IPS-NIHi7 (cell line): ENCODE measurements at regions not wholly inside any gene's neighbourhood (a gene's known extent, or its start where the extent isn't known, plus 50 kb on each side); places are given as distances from the start of the nearest gene placed in this dataset.

ENCODE experiments used
- DNase-seq: peaks from one replicate; pipeline ENCODE4 v3.0.0; 2012; ENCODE audit warnings: mixed read lengths; ENCODE audit errors: extremely low spot score

DNA sequence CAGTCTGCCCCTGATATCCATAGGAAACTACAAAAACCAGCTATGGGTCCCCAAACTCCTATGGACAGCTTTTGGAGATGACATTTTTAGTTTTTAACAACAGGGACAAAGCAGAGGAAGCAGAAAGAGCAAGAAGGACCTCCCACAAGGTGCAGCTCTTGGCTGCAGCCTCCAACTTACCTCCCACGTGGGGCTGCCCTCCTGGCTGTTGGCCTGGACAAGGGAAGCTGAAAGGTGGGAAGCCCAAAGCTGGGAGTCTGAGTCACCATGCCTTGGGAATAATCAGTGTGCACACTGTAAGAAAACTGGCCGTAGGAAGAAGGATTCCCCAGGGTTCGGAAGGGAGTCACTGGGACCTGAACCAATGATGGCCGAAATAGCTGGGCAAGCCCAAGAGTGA is 51.8 kb upstream of the PAX1 start:
- no peak for DNase-seq

GRCh38 chr20:21643417-21643816 is 62.0 kb upstream of the PAX1 start:
- DNase-seq = no peak

DNA sequence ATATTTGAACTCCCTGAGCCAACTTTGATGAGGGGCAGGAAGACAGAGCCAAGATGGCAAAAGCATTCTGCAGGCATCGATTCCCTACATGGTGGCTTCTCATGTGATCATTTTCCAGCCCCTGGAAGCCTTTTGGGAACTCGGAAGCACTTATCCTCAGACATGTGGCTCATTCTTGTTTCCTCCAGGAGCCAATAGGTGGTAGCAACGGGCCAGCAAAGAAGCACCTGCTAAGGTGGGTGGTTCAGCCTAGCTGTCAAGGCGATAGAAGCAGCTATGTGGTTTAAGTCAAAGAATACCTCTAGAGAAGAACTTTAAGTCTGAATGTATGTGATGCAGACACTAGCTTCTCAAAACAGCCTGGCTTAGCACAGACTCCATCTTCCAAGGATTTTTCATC is 64.9 kb upstream of the PAX1 start:
- peak; percentile 83 for DNase-seq

GRCh38 chr20:21633829-21634228 is 71.6 kb upstream of the PAX1 start:
- DNase-seq = no peak

DNA sequence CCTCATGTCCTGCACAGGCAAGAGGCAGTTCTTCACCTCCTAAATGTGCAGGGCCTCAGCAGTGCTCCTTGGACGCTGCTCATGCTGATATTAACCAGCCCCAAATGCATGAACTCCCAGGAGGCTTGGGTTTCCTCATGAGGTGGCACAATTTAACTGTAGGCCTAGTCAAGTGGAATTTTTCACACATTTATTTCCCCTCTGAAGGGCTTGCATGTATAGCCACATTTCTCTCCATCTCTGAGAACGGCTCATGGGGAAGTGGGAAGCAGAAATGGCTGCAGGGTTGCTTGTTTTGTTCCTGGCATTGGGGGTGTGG is 72.8 kb upstream of the PAX1 start:
- DNase-seq = no peak

DNA sequence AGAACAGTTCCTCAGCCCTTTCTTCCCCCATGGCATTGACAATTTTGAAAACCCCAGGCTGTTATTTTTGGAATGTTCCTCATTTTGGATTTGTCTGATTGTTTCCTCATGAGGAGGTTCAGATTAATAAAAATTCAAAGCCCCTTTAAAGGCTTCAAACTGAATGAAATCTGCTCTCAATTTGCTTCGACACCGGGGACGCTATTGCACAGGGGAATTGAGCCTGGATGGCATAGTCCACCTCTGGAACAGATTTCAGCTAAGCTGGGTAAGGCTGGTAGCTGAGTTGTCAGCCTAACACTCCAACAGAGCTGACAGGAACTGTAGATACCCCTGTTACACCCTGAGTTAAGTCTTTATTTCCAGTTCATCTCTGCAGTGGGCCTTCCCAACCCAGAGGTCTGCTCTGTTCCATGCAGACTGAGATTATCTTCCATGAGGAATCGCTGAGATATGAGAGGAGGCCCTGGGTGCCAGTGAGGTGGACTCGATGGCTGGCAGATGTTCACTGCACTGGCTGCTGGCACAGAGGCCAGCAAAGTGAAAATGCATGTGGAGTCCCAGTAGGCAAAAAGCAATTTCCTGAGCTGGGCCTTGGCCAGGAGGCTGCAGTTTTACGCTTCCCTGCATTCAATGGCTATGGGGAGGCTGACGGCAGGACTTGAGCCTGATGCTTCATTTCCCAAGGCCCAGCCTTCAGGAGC is 73.3 kb upstream of the PAX1 start:
- no peak for DNase-seq

- no peak for DNase-seq
Observed at GRCh38 chr20:21628800-21629199, 76.7 kb upstream of the PAX1 start.

DNA sequence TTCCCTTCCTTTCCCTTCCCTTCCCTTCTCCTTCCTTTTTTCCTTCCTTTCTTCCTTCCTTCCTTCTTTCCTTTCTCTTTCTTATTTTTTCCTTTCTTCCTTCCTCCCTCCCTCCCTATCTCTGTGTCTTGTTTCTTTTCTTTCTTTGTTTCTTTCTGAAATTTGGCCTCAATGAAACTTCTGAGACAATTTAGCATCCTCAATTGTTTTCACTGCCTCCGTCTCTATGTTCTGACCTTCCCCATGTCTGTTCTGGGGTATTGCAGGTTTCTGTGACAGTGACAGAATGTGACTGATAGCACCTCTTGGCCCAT is 81.7 kb upstream of the PAX1 start:
- DNase-seq = no peak

GRCh38 chr20:21623074-21623780 is 82.2 kb upstream of the PAX1 start:
- no peak for DNase-seq

DNA sequence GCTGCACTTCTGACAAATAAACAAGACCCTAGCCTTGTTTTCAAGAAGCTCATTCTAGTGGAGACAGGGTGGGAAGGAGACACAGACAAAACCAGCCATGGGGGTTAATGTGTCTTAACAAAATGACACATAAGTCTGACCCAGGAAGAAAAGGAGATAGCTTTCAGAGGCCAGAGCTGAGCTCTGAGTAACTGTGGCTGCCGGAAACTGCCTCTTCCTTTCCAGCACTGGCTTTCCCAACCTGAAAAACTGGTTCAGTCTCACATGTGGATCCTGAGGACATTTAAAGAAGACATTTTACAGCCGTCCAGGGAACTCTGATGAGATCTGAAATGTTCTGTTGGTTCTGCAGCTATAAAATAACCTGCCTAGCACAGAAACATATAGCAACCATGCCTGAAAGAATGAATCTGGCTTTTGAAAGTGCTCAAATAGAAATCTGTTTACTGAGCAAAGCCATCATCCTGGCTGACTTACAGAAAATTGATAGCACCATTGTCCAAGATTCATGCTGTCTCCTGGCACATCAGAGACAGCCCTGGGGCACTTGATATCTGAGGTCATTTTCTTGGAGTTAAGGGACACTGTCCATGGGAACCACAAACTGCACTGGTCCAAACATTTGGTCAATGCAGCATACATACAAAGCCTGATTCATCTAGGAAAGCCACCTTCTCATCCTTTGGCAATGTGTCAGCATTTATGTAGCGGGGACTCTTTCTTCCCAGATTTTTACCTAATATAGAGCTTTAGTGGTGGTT is 83.2 kb upstream of the PAX1 start:
- DNase-seq = no peak

DNA sequence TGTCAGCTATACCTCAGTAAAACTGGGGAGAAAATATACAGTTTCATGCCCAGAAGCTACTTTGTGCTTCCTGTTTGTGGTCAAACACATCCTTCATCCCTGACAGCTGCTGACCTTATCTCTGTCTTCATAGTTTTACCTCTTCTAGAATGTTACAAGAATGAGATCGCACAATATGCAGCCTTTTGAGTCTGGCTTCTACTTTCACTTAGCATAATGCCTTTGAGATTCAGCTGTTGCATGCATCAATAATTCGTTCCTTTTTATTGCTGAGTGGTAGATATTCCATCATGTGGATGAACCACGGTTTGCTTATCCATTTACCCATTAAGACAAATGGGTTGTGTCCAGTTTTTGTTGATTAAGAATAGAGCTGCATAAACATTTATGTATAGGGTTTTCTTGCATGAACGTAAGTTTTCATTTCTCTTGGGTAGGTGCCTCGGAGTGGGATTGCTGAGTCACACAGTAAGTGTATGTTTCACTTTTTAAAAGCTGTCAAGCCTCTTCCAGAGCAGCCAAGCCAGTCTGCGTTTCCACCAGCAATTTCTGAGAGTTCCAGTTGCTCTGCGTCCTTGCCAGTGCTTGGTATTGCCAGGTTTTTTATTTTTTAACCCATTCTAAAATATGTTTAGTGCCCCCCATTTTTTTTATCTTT is 86.6 kb upstream of the PAX1 start:
- no peak for DNase-seq

- peak; percentile 89 for DNase-seq
Observed at GRCh38 chr20:21615617-21616080, 89.8 kb upstream of the PAX1 start.

DNA sequence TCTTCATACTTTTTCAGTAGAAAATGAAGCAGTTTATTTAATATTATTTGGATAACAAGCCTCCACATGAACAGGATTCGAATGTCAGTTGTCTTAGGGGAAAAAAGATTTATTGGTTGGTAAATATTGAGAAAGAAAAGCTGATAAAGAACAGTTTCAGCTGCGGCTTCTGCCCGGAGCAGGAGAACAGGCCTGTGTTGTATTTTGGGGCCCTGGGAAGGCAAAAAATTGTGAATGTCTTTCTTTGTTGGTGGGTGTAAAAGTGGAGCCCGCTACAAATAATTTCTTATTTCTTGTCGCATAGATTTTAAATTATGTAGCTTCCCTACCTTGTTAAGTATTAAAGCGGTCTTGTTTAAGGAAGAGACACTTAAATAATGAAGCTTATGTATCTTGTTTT is 90.5 kb upstream of the PAX1 start:
- DNase-seq = no peak

GRCh38 chr20:21613512-21613911 is 92.0 kb upstream of the PAX1 start:
- no peak for DNase-seq

DNA sequence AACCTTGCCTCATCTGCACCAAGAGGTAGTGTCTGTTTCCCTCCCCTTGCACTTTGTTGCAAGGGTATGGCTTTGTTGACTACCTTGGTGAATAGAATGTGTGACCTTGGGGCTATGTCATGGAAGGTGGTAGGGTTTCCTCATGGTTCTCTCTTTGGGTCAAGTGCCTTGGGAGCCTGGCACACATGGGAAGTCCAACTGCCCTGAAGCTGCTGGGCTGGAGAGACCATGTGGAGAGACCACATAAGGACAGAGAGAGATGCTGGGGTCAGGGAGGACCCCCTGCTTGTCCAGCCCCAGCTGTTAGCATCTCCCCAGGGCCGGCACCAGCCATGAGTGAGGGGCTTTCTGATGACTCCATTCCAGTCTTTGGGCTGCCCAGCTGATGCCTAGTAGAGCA is 95.5 kb upstream of the PAX1 start:
- DNase-seq = no peak

- DNase-seq = no peak
Observed at GRCh38 chr20:21609221-21609620, 95.4 kb upstream of the NKX2-2 start.

GRCh38 chr20:21608777-21609176 is 94.9 kb upstream of the NKX2-2 start:
- no peak for DNase-seq

DNA sequence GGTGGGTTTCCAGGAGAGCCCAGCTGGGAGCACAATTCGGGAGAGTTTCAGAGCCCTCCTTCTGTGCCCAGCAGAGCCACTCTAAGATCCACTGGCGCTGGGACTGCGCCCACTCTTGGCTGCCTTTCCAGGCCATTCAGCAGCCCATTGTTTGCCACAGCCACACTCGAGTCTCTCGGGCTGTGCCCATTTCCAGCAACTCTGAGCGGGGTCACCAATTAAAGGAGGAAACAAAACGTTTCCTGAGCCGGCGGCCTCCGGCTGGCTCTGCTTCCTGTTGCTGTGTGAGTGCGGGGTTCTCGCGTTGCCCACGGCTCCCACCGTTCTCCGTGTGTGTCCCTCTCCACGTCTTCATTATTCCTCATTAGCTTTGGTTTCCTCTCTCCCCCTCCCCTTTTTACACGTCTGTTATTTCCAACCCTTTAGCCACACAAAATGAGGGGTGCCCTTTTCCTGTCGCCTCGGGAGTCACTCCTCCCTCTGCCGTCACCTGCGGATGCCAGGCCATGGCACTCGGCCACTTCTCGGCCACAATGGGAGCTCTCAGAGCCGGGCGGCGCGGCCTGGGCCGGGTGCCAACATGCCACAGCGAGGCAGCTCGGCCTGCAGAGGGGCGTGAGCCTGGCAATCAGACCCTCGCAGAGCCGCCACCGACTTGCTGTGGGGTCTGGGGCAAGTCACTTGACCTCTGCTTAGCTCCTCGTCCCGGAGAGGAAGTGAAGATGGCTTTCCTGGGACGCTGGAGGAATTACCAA is 94.3 kb upstream of the NKX2-2 start:
- no peak for DNase-seq

DNA sequence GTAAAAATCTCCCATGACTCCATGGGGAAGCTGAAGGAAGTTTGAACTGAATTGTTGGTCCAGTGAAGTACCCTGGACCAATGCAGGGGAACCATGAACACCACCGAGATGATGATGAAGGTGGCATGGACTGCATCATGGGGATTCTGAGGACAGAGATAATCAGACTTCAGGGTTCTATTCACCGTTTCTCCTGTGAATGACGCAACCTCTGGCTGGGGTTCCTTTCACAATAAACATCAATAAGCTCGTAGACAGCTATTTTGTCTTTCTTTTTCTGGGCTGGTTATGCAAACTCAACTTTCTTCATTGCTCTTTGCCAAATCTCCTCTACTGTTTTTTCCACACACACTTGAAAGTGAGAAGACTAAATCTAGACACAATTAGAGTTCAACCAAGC is 87.9 kb upstream of the NKX2-2 start:
- no peak for DNase-seq

DNA sequence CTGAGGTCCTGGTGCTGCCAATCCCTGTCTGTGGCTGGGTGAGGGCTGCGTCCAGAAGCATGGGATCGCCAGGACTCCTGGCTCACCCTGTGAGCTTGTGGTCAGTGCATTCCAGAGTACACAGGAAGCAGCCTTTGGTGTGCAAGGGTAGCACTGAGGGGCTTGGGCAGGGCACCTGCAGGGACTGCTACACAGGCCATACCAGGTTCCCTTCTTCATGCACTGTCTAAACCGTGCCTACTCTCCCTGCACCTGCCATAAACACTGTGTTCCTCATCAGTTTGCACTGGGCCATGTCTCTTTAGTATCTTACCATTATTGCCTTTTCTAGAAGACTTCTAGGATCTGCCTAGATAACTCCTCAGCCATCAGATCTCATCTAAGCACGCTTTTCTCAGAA is 72.8 kb upstream of the NKX2-2 start:
- DNase-seq = no peak

DNA sequence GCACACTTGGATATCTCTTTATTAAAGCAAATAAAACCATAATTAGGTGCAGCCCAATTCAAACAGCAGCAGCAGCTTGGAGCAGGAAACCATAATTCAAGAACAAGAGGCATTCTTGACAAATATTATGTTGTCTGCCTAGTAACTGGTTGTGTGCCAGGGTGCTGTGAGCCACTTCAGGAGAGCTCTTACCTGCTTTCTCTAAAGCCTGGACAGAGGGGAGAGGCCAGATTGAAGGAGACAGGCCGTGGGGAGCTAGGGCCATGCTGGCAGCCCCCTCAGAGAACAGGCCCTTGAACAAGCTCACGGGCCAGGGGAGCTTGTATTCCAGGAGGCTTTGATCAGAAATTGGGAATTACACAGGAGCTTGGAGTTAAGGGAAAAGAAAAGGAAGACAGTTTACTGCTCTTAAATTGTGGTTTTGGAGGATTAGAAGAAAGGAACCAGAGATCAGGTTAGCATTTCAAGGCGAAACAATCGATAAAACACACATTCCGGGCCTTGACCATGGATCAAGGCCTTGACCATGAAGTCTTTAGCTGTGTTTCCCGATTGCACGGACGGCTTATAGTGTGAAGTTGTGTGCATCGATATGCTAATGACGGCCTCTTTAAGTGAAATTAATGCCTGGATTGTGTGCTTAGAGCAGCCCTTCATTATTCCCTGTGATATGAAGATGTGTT is 69.8 kb upstream of the NKX2-2 start:
- DNase-seq = no peak
